A549 (cell line): ENCODE measurements at regions not wholly inside any gene's neighbourhood (a gene's known extent, or its start where the extent isn't known, plus 50 kb on each side); places are given as distances from the start of the nearest gene placed in this dataset.

Source experiments
- ATAC-seq, 2 experiments: fragments of 200-7000 bp in 1 of 2; fragments of >200 bp in 1 of 2; cut with Nextera tagmentation in 1 of 2; cut with Tn5 transposase in 1 of 2; 3 replicates each; pipeline versions ENCODE4 v1.8.0 to v1.9.1; 2018 to 2020; ENCODE audit warnings: mild to moderate bottlenecking in 1 of 2, moderate library complexity in 1 of 2
- CTCF ChIA-PET: fragments of 300-600 bp; sonication (Branson Sonifier 250); formaldehyde crosslinking; extraction: SDS; loops from one replicate; lab custom pipeline; 2021; ENCODE audit warnings: antibody characterized with exemption, inconsistent platforms; lab: Yijun Ruan, JAX
- POLR2A ChIA-PET: fragments of 350-600 bp; formaldehyde crosslinking; extraction: SDS; loops from one replicate; lab custom pipeline; 2021; ENCODE audit warnings: antibody characterized with exemption, inconsistent platforms; lab: Yijun Ruan, JAX
- DNase-seq, 2 experiments: peaks; one replicate each; pipeline versions ENCODE4 v3.0.0 to v3.0.0-alpha.2; 2011 to 2016; ENCODE audit warnings: low read depth in 1 of 2, low spot score in 1 of 2
- FAIRE-seq: peaks from 2 replicates; lab custom pipeline; 2011; peaks lifted over from hg19 to GRCh38; lab: Jason Lieb, UNC
- H3K27ac ChIP-seq, 2 experiments: fragments of >200 bp; sonication (Bioruptor Twin); formaldehyde crosslinking; 3 replicates each; pipeline ENCODE4 v1.5.1; 2016 to 2017
- H3K4me1 ChIP-seq: fragments of >200 bp; sonication (Bioruptor Twin); formaldehyde crosslinking; 3 replicates; pipeline ENCODE4 v1.6.1; 2016
- H3K4me2 ChIP-seq: fragments of >200 bp; sonication (Bioruptor Twin); formaldehyde crosslinking; 3 replicates; pipeline ENCODE4 v1.6.1; 2016
- H3K4me3 ChIP-seq: fragments of >200 bp; sonication (Bioruptor Twin); formaldehyde crosslinking; 3 replicates; pipeline ENCODE4 v1.5.1; 2016
- H3K9me3 ChIP-seq: fragments of >200 bp; sonication (Bioruptor Twin); formaldehyde crosslinking; 3 replicates; pipeline ENCODE4 v1.6.1; 2016
- BCL3 ChIP-seq: fragments of >200 bp; sonication (Bioruptor Twin); formaldehyde crosslinking; IDR thresholded peaks from 3 replicates; pipeline ENCODE4 v1.6.1; 2016
- BHLHE40 ChIP-seq: IDR thresholded peaks from 2 replicates; pipeline ENCODE4 v1.6.1; 2012; ENCODE audit warnings: low read depth, low read length, inconsistent platforms
- CBX2 ChIP-seq: fragments of 200-600 bp; sonication (generic); IDR thresholded peaks from 2 replicates; pipeline ENCODE4 v1.6.1; 2016; ENCODE audit warnings: low read depth, mild to moderate bottlenecking, borderline replicate concordance
- E2F6 ChIP-seq: IDR thresholded peaks from 2 replicates; pipeline ENCODE4 v1.6.1; 2012; ENCODE audit warnings: low read depth, borderline replicate concordance
- EP300 ChIP-seq, 2 experiments: fragments of >200 bp; sonication (Bioruptor Twin); formaldehyde crosslinking; IDR thresholded peaks; 2 replicates in 1 of 2; 3 replicates in 1 of 2; pipeline ENCODE4 v1.6.1; 2016 to 2017
- ESRRA ChIP-seq: fragments of 150-350 bp; IDR thresholded peaks from 2 replicates; pipeline ENCODE4 v1.6.1; 2014; ENCODE audit warnings: mild to moderate bottlenecking, low read length, borderline replicate concordance
- HOXB5 ChIP-seq: fragments of 250-450 bp; sonication (Bioruptor Pico); IDR thresholded peaks from 2 replicates; pipeline ENCODE4 v1.5.0; 2020; ENCODE audit warnings: mild to moderate bottlenecking, moderate library complexity
- MYC ChIP-seq: IDR thresholded peaks from 2 replicates; pipeline ENCODE4 v1.6.1; 2012; ENCODE audit warnings: mild to moderate bottlenecking, inconsistent platforms, low read length, improper control_type of control experiment, borderline replicate concordance
- NPAS2 ChIP-seq: fragments of 250-450 bp; sonication (Bioruptor Pico); IDR thresholded peaks from 2 replicates; pipeline ENCODE4 v1.8.0; 2022; ENCODE audit warnings: mild to moderate bottlenecking, moderate library complexity, borderline replicate concordance
- PHF8 ChIP-seq: fragments of 200-600 bp; sonication (generic); IDR thresholded peaks from 2 replicates; pipeline ENCODE4 v1.6.1; 2016; ENCODE audit warnings: low read depth, mild to moderate bottlenecking, antibody characterized with exemption, moderate library complexity, borderline replicate concordance
- POLR2A ChIP-seq: IDR thresholded peaks from 2 replicates; pipeline ENCODE4 v1.6.1; 2012; ENCODE audit warnings: mild to moderate bottlenecking, low read length
- POLR2AphosphoS2 ChIP-seq: conservative IDR thresholded peaks from 2 replicates; pipeline ENCODE4 v1.6.1; 2012; ENCODE audit warnings: low read length, improper control_type of control experiment, inconsistent platforms
- RAD21 ChIP-seq, 2 experiments: fragments of >200 bp in 1 of 2; sonication (Bioruptor Twin) in 1 of 2; formaldehyde crosslinking in 1 of 2; IDR thresholded peaks in 1 of 2; conservative IDR thresholded peaks in 1 of 2; 2 replicates in 1 of 2; 3 replicates in 1 of 2; pipeline ENCODE4 v1.6.1; 2012 to 2018; ENCODE audit warnings: inconsistent platforms in 1 of 2
- SREBF2 ChIP-seq: fragments of 450-650 bp; IDR thresholded peaks from 2 replicates; pipeline ENCODE4 v1.6.1; 2014; ENCODE audit warnings: mild to moderate bottlenecking, moderate library complexity
- TFCP2L1 ChIP-seq: fragments of 250-450 bp; sonication (Bioruptor Pico); IDR thresholded peaks from 2 replicates; pipeline ENCODE4 v1.5.0; 2021; ENCODE audit warnings: mild to moderate bottlenecking
- ZFP36 ChIP-seq: fragments of 450-650 bp; IDR thresholded peaks from 2 replicates; pipeline ENCODE4 v1.6.1; 2014; ENCODE audit warnings: borderline replicate concordance; ENCODE audit not compliant: partially characterized antibody
- TF ChIP-seq, protein P1 (sequence below): fragments of 200-600 bp; sonication (generic); IDR thresholded peaks from 2 replicates; pipeline ENCODE4 v1.6.1; 2016; ENCODE audit warnings: antibody characterized with exemption, mild to moderate bottlenecking, moderate library complexity
- TF ChIP-seq, protein P2 (sequence below): fragments of 250-450 bp; sonication (Bioruptor Pico); IDR thresholded peaks from 2 replicates; pipeline ENCODE4 v1.5.0; 2021; ENCODE audit warnings: mild to moderate bottlenecking, moderate library complexity, borderline replicate concordance
- TF ChIP-seq, protein P3 (sequence below): fragments of 150-350 bp; IDR thresholded peaks from 2 replicates; pipeline ENCODE4 v1.6.1; 2014; ENCODE audit warnings: low read depth, mild to moderate bottlenecking, low read length

DNA sequence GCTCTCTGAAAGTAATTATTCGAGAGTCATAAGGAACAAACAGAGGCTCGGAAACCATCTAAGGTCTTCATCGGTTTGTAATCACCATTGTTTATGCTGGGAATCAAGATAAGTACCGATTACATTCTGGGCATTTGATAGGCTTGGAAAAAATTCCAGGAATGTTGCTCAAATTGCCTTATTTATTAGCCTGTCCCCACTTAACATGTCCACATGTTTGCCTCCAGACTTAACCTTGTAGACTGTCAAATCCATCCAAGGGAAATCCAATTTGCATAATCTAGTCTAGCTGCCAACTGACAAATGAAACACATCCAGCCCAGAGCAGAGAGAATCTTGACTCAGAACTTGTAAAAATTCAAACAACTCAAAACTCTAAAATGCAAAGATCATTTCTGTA lies 51.3 kb upstream of the TMC5 start (continued):
- TF ChIP-seq, protein P1, sequence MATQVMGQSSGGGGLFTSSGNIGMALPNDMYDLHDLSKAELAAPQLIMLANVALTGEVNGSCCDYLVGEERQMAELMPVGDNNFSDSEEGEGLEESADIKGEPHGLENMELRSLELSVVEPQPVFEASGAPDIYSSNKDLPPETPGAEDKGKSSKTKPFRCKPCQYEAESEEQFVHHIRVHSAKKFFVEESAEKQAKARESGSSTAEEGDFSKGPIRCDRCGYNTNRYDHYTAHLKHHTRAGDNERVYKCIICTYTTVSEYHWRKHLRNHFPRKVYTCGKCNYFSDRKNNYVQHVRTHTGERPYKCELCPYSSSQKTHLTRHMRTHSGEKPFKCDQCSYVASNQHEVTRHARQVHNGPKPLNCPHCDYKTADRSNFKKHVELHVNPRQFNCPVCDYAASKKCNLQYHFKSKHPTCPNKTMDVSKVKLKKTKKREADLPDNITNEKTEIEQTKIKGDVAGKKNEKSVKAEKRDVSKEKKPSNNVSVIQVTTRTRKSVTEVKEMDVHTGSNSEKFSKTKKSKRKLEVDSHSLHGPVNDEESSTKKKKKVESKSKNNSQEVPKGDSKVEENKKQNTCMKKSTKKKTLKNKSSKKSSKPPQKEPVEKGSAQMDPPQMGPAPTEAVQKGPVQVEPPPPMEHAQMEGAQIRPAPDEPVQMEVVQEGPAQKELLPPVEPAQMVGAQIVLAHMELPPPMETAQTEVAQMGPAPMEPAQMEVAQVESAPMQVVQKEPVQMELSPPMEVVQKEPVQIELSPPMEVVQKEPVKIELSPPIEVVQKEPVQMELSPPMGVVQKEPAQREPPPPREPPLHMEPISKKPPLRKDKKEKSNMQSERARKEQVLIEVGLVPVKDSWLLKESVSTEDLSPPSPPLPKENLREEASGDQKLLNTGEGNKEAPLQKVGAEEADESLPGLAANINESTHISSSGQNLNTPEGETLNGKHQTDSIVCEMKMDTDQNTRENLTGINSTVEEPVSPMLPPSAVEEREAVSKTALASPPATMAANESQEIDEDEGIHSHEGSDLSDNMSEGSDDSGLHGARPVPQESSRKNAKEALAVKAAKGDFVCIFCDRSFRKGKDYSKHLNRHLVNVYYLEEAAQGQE = no peak

DNA sequence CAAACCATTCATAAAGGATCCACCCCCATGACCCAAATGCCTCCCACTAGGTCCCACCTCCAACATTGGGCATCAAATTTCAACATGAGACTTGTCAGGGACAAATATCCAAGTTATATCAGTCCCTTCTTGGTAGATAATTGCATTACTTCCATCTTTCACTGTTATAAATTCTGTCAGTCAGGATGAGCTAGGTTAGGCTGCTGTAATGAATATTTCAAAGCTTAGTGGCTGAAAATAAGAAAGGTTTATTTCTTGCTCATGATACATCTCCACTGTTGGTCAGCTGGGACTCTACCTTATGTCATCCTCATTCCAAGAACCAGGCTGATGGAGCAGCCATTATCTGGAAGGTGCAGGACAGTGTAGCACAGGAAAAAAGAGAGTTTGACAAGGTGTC lies 50.3 kb upstream of the TMC5 start:
- FAIRE-seq (no peak), DNase-seq (no peak), ATAC-seq (no peak)
- H3K4me2 ChIP-seq = no peak overlapping the region
- H3K27ac ChIP-seq = no peak overlapping the region
- no peak for TF ChIP-seq NPAS2
- TF ChIP-seq POLR2A = no peak
- TF ChIP-seq ESRRA = no peak
- TF ChIP-seq CBX2 = no peak
- no peak for TF ChIP-seq ZFP36
- TF ChIP-seq POLR2AphosphoS2 = no peak
- no peak for TF ChIP-seq SREBF2
- TF ChIP-seq TFCP2L1 (CRISPR knock-in tag) = no peak
- TF ChIP-seq, protein P2, sequence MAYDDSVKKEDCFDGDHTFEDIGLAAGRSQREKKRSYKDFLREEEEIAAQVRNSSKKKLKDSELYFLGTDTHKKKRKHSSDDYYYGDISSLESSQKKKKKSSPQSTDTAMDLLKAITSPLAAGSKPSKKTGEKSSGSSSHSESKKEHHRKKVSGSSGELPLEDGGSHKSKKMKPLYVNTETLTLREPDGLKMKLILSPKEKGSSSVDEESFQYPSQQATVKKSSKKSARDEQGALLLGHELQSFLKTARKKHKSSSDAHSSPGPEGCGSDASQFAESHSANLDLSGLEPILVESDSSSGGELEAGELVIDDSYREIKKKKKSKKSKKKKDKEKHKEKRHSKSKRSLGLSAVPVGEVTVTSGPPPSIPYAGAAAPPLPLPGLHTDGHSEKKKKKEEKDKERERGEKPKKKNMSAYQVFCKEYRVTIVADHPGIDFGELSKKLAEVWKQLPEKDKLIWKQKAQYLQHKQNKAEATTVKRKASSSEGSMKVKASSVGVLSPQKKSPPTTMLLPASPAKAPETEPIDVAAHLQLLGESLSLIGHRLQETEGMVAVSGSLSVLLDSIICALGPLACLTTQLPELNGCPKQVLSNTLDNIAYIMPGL (CRISPR knock-in tag) = no peak
- no peak for TF ChIP-seq BCL3
- TF ChIP-seq RAD21 (conservative IDR thresholded peaks at IDR 0.05 in 1 of 2, IDR thresholded peaks at IDR 0.05 in 1 of 2) = no peak
- TF ChIP-seq, protein P3, sequence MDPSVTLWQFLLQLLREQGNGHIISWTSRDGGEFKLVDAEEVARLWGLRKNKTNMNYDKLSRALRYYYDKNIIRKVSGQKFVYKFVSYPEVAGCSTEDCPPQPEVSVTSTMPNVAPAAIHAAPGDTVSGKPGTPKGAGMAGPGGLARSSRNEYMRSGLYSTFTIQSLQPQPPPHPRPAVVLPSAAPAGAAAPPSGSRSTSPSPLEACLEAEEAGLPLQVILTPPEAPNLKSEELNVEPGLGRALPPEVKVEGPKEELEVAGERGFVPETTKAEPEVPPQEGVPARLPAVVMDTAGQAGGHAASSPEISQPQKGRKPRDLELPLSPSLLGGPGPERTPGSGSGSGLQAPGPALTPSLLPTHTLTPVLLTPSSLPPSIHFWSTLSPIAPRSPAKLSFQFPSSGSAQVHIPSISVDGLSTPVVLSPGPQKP = no peak
- TF ChIP-seq EP300 (IDR thresholded peaks at IDR 0.05) = no peak
- TF ChIP-seq MYC = no peak
- no peak for TF ChIP-seq E2F6
- no peak for TF ChIP-seq HOXB5 (CRISPR knock-in tag)
- TF ChIP-seq PHF8 = no peak
- no peak for TF ChIP-seq BHLHE40
- CTCF ChIA-PET = interaction anchor here (0.8 to 13.4 kb wide), 5 partner anchors 8 to 280 kb away, joined by 4 to 151 read pairs (median 6); no protein-coding TSS in a partner anchor
- peaks cover 13% of the 10 kb centered on the region for H3K9me3 ChIP-seq
- POLR2A ChIA-PET = no interaction called here
- H3K4me1 ChIP-seq = no peaks in the 10 kb centered on the region
- no peak overlapping the region for H3K4me3 ChIP-seq
